Retinal pigment epithelial cell (primary cell): ENCODE measurements at regions not wholly inside any gene's neighbourhood (a gene's known extent, or its start where the extent isn't known, plus 50 kb on each side); places are given as distances from the start of the nearest gene placed in this dataset.

Source experiments
- DNase-seq: peaks from one replicate; pipeline ENCODE4 v3.0.0-alpha.2; 2010; ENCODE audit warnings: low read depth
- H3K4me3 ChIP-seq: 2 replicates; pipeline ENCODE4 v1.5.1; 2011; ENCODE audit warnings: mild to moderate bottlenecking, low read length, control low read depth, moderate library complexity
- CTCF ChIP-seq: conservative IDR thresholded peaks from 2 replicates; pipeline ENCODE4 v1.5.1; 2011; ENCODE audit warnings: low read depth, low read length, control low read depth, inconsistent platforms

GRCh38 chr12:74725154-74725553, 187.5 kb downstream of the ATXN7L3B start:
- peak; percentile 92 for DNase-seq
- TF ChIP-seq CTCF: no peak
- no peak overlapping the region for H3K4me3 ChIP-seq

- TF ChIP-seq CTCF: no peak
- no peak overlapping the region for H3K4me3 ChIP-seq
- DNase-seq: no peak
Measured at GRCh38 chr12:74728006-74728405, 190.4 kb downstream of the ATXN7L3B start.

- DNase-seq: no peak
- no peak overlapping the region for H3K4me3 ChIP-seq
- TF ChIP-seq CTCF: no peak
Measured at GRCh38 chr12:74732164-74732784, 194.6 kb downstream of the ATXN7L3B start.

GRCh38 chr12:74732826-74733225, 195.2 kb downstream of the ATXN7L3B start:
- H3K4me3 ChIP-seq: no peak overlapping the region
- TF ChIP-seq CTCF: no peak
- no peak for DNase-seq

GRCh38 chr12:74741112-74741511, 203.5 kb downstream of the ATXN7L3B start:
- DNase-seq: no peak
- no peak for TF ChIP-seq CTCF
- no peak overlapping the region for H3K4me3 ChIP-seq

GRCh38 chr12:74747305-74747704, 209.7 kb downstream of the ATXN7L3B start:
- TF ChIP-seq CTCF: peak; percentile 52
- peak; percentile 14 for DNase-seq
- no peak overlapping the region for H3K4me3 ChIP-seq

GRCh38 chr12:74751441-74751840, 213.8 kb downstream of the ATXN7L3B start:
- TF ChIP-seq CTCF: no peak
- H3K4me3 ChIP-seq: no peak overlapping the region
- no peak for DNase-seq
